NCI-H345 (cell line): ENCODE measurements at regions not wholly inside any gene's neighbourhood (a gene's known extent, or its start where the extent isn't known, plus 50 kb on each side); places are given as distances from the start of the nearest gene placed in this dataset.

ENCODE experiments used
- DNase-seq: peaks from one replicate; lab custom pipeline; 2025; lab: John Stamatoyannopoulos, UW

DNA sequence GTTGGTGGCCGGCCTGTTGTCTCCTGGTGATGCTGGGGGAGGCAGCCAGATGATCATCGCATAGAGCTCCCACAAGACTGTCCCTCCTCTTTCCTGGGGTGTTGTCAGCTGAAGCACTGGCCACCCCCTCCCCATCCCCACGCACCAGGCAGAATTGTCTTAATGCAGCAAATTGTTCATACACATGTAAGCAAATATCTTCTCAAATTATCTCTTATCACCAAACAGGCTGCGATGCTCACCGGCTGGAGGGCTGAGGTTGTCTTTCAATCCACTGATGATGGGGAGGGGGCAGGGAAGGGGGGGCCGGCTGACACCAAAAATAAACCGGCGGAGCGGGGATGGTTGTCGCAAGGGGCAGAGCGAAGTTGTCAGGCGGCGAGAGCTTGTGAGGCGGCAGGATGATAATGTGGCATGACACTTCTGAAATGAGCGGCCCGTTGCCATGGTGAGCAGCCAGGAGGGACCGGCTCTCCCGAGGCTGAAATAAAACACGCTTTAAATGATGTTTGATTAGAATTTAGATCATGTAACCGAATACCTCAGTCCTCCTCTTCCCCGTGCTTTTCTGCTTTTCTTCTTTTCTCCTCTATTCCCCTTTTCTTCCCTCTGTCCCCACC lies 59.8 kb downstream of the MRM1 start:
- peak; percentile 70 for DNase-seq

DNA sequence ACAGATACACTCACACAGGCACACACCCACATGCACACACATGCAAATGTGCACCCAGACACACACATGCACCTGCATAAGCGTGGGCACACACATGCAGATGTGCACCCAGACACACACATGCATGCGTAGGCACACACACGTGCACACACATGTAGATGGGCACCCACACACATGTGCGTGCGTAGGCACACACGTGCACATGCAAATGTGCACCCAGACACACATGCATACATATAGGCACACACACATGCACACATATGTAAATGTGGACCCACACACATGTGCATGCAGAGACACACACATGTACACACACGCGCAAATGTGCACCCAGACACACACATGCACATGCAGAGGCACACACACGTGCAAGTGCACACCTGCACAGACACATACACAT lies 60.3 kb downstream of the MRM1 start:
- DNase-seq, result no peak

DNA sequence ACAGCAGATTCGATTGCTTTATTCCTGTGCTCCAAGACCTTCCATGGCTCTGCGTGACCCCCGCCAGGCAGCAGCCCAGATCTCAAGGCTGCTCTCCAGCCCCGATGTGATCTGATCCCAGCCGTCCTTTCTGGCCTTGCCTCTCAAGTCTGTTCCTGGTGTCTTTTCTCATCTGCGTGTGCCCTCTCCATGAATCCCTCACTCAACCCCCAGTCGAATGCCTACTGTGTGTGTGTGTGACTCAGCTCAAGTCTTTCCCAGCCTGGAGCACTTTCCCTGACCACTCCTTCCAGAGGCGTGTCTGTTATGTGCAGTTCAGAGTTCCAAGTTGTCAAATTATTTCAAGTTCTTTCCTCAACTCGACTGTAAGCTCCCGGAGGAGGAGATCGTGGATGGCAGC lies 64.0 kb downstream of the MRM1 start:
- DNase-seq, result no peak

DNA sequence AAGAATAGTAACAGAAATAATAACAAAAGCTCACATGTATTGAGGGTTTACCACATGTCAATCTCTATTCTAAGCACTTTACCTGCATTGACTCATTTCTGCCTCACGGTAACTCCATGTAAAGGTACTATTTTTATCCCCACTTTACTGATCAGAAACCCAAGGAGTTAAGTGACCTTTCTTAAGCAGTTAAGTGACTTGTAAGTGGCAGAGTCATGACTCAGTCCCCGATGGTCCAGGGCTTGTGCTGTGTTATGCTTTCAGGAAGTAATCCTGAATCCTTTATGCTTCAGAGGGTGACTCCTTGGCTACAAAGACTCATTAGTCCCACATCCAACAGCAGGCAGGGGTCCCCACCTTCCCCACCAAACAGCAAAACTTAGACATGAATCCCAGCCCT lies 66.5 kb downstream of the MRM1 start:
- no peak for DNase-seq

DNA sequence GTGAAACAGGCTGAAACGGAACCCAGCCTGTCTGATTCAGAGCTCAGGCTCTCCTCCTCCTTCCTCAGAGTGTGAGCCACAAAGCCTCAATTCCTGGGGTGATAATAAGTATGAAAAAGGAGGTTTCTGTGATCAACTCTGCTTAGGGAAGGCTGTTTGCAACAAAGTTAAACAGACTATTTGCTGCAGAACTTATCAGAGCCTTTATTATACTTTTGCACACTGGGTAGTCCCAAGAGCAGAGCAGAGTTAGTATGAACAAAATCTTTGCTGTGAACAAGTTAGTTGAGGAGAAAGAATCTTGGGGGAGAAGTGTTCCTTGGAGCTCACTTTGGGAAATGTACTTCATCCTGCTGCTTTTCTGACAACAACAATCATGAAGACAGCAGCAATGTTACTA lies 67.4 kb downstream of the MRM1 start:
- DNase-seq, result no peak

DNA sequence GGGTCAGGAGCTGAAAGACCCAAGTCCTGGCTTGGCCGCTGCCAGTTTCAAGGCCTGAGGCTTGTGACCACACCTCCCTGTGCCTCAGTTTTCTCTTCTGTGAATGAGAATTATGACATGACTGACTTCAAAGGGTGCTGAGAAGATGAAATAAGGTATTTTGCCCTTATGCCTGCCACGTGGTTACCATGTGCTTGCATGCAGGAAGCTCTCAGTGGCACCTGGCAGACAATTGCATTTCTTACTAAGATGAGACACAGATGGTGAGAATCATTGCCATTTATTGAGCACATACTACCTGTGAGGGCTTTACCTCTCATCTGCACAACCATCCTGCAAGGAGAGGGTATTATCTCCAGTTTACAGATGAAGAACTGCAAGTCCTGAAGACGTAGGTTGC lies 69.8 kb downstream of the MRM1 start:
- DNase-seq, result no peak

DNA sequence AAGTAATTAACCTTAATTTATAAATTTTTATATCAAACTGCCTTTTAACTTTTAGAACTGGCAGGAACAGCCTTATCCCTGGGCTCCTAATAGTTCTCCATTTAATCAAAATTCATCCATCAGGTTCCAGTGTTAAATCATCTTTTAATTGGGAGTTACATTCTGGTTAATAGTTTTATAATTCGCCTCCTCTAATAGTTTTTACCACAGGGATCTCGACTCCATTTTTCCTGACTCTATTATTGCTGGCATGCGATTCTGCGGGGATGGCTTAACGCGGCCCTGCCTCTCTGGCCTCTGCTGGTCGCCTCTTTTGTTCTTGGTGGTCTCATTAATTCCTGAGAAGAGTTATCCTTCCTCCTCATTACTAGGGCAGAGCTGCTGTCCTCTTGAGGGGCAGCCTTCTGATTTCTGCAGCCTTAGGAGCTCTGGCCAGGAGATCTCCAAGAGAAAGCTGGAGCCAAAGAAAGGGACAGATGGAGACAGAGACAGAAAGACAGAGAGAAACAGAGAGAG lies 71.1 kb downstream of the MRM1 start:
- DNase-seq, result no peak

DNA sequence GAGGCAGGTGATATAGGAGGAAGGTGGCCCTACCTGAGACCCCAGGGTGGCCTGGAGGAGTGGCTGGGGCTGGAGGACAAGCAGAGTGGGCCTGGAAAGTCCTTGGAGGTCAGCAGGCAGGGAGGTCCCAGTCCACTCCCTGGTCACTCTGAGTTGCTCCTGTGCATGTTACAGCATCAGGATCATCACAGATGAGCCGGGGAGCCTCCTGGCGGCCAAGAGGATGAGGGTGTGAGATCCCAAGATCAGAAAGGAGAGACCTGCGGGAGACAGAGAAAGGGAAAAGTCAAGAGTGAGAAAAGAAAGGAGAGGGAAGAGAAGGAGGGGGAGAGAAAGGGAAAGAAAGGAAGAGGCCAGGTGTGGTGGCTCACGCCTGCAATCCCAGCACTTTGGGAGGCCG lies 71.7 kb downstream of the MRM1 start:
- no peak for DNase-seq

DNA sequence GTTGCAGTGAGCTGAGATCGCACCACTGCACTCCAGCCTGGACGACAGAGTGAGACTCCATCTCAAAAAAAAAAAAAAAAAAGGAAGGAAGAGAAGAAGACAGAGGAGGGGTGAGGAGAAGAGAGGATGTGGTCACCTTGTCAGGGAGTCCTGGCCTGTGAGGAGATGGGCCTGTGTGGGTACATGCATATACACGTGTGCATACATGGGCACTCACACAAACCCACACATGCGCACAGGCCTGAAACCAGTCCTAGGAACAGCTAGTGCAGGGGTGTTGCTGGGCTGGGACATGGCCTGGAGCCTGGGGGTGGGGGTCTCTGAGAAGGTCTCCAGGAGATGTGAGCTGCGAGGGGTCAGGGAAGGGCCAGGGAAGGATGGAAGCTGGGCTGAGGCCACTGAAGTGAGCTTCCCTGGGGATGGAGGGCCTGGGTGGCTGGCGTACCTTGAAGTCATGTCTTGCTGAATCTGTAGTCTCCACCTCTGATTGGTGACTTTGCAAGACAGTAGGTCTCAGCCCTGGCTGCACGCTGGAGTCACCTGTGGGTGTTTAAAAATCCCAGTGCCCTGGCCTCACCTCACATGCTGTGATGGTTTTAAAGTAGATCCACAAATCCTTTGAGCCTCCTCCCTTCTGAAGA lies 72.4 kb downstream of the MRM1 start:
- DNase-seq, result no peak

DNA sequence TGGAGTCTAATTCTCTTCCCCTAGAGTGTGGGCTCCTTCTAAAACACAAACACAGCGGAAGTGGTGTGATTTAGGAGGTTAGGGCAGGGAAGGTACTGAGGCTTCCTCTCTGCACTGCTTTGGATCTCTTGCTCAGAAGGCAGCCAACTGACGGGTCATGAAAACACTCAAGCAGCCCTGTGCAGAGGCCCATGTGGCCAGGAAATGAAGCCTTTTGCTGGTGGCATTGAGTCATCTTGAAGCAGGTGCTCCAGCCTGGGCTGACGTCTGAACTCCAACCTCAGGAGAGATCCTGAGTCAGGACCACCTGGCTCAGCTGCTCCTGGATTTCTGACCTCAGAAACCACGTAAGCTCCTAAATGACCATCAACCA lies 72.9 kb downstream of the MRM1 start:
- no peak for DNase-seq

DNA sequence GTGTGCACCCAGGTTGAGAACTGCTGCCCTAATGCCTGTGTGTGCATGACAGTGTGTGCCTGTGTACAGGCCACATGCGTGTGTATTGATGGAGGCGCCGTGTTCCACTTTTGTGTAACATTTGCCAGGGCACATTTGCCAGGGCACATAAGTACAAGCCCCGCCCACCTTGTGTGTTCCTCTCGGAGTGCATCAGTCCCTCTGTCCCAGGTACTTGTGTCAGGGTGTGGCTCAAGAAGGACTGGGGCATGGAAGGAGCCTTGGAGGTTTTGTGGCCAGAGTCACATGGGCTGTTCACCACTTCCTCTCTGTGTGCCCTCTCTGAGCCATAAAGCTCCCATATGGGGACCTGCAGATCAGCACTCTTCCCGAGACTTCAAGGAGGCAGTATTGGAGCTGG lies 73.9 kb downstream of the MRM1 start:
- DNase-seq, result no peak

DNA sequence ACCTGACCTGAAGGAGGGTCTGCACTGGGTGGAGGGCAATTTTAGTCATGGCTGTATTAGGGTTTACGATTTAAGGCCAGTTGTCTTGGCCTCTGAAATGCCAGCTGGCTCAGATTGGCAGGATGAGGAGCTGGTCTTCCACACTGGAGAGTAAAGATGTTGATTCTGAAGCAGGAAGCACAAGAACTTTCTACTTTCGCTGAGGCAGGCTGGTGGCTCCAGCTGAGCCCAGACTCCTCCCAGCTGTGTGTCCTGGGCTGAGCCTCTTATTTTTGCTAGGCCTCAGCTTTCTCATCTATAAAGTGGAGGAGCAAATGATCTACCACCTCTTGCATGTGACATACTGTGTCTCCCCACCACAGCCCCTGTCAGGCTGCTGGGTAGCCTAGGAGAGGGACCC lies 74.4 kb downstream of the MRM1 start:
- DNase-seq, result no peak

DNA sequence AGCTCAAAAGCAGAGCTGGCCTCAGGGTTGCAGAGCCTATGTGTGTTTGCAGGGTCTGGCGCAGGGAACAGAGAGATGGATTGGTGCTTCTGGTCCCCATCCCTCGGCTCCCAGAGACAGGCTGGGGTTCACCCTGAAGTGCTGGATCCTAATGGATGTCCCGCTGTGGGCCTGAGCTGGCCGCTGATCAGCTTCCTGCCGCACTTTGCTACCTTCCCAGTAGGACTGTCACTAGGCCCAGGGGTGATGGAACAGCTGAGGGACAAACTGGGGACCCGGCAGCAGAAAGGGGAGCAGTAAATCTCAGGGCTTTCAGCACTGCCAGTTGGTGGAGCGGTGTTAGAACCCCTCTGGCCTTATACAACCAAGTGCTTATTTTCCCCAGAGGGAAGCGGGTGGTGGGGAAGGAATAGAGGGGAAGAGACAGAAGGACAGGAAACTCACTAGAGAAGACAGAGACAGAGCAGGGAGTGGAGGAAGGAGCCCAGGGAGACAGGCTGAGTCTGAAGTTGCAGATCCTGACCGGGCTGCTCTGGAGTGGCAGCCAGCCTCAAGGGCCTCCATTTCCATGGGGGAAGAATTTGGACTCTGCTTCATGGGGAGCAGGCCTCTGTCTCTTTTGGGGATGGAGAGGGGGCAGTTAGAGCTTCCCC lies 78.6 kb downstream of the MRM1 start:
- DNase-seq, result no peak

DNA sequence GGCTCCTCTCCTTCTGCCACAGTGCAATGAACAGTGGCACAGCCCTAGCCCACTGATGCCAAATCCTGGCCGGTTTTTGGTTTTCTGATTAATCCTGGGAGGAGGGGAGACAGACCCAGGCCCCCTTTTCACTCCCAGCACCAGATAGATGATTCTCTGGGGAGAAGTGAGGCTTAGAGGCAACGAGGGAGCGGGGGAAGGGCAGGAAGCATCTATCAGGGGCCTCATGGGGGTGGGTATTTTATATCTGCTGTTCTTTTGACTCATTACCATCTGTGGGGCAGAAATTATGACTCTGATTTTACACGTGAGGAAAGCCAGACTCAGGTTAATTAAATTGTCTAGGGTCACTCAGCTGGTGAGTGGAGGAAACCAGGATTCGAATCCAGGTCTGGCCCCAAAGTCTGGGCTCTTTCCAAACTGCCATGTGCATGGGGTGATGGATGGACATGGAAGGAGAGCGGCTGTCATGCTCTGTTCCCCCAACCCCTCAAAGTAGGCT lies 79.4 kb downstream of the MRM1 start:
- DNase-seq, result no peak

DNA sequence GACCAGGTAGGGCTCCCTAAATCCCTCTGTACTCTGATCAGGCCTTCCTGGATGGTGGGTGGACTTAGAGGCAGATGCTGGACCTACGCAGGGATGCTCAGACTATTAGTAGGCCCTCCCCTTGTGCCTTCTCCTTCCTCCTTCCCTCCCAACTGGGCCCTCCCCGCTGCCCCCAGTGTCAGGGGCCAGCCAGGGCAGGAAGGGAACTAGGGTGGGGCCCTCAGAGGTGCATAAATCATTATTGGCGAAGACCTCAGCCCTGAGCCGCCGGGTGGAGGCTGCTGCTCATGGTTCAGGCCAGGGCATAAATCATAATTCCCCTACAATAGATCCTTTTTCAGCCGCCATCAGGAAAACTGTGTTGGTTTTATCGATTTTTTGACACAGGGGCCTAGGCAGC lies 81.4 kb downstream of the MRM1 start:
- DNase-seq, result no peak

DNA sequence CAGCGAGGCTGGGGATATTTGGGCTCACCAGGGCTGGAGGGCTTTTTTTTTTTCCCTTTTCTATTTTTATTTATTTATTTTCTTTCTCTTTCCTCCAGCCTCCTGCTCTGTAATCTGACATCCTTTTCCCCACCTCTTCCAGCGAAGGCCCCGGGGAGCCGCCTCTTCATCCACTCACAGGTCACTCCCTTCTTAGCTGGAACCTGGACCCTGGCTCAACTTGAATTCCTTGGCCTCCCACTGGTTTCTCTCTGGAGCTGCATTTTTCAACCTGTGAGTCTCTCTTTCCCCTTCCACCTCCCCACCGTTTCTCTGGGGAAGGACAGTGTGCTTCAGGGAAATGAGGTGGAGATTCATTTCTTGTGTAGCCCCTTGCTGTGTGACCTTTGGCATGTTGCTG lies 82.0 kb downstream of the MRM1 start:
- no peak for DNase-seq

DNA sequence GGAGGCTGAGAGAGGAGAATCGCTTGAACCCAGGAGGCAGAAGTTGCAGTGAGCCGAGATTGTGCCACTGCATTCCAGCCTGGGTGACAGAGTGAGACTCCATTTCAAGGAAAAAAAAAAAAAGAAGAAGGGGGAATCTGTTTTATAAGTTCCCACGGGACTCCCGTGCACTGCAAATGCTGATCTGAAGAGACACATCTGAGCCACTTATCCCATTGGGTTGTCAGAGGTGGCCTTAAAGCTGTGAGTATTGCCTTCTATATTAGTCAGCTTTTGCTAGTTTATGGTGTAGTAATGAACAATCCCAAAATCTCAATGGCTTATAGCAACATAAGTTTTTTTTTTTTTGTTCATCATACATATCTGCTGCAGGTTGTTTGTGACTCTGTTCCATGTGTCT lies 82.8 kb downstream of the MRM1 start:
- no peak for DNase-seq

DNA sequence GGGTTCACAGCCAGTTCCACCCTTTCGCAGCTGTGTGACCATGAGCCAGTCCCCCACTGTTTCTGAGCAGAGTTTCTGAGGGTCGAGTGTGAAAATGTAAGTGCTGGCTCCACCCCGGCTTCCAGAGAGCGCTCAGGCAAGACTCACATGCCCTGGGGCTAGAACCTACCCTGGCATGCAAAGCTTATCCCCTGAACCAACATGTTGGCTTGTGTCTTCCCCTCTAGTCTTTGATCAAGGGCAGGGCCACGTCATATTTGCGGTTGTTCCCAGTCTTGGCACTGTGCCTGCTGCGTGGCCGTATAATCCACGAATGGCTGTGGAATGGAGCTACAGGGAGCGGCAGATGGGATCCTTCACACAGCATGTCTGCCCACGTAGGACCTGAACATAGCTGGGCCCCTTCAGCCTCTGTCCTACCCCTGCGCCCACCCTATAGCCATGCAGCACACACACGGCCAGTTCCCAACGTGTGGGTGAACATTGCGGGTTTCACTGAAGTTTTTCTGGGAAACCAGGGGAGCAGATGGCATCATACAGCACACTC lies 84.8 kb downstream of the MRM1 start:
- DNase-seq, result peak; percentile 6

DNA sequence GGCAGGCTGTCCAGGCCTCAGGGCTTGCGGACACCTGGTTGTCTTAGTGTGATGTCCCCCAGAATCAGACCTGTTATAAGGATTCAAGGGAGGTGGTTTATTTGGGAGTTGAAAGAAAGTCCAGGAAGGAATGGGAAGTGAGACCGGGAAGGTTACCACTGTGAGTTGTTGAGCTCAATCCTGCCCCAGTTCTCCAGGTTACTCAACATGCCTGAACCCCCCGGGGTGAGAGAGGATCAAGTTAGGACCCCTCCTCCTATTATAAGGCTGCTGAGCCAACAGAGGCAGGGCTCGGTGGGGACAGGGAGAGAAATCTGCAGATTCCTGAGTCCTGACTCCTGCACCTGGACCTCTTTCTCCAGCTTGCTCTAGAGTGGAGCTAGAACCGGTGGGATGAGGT lies 86.4 kb downstream of the MRM1 start:
- DNase-seq, result no peak

DNA sequence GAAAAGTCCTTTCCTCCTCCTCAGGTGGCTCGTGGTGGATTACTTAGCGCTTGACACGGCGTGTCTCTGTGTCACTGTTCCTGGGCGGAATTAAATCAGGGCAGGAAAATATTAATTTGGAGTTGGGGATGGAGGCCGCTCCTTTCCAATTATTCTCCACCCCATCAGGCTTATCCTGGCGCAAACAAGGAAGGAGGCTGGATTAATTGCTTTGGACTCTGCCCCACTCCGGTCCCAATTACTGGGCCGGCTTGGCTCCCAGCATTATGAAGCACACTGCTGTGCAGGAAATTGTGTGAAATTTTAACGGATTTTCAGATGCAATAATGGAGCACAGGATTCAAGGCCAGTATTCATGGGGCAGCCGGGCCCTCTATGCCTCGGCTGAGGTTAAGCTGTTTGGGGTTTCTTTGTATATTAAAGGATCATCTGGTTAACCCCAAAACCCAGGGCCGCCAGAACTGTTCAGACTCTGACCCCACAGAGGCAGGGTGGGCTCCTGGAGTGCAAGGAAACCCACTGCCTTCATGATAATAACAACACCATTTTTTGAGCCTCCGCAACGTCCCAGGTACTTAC lies 87.8 kb downstream of the MRM1 start:
- no peak for DNase-seq

DNA sequence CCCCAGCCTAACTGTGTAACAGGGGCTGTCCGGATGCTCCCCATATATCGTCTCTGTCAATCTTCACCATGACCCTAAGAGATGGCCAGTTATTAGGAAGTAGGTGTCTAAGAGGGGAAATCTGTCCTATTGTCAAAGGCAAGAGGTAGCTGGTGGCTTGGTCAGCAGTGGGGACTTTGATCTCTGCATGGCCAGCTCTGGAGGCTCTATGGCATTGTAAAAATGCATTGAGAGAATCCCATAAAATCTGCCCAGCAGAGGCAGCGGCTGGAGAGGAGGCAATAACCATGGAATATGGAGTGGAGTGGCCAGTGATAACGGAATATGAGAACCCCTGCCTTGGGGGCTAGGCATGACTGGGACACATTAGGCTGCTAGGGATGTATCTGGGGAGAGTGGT lies 88.8 kb downstream of the MRM1 start:
- no peak for DNase-seq

DNA sequence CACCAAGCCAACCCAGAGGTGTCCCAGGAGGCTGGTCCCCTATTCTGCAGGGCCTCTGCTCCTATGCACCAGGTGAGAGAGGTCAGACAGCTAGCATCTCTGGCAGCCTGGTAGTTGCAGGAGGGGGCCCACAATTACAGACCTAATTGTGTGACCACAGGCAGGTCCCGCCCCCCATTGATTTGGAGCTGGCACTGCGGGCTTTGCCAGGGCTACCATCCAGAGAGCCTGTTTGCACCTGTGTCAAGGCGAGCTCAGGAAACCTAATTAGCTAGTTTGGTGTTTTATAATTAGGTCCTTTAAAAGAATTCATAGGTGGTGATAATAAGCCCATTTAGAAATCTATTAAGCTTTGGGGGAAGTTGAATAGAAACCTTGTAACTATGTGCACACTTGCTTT lies 90.2 kb downstream of the MRM1 start:
- DNase-seq, result no peak

DNA sequence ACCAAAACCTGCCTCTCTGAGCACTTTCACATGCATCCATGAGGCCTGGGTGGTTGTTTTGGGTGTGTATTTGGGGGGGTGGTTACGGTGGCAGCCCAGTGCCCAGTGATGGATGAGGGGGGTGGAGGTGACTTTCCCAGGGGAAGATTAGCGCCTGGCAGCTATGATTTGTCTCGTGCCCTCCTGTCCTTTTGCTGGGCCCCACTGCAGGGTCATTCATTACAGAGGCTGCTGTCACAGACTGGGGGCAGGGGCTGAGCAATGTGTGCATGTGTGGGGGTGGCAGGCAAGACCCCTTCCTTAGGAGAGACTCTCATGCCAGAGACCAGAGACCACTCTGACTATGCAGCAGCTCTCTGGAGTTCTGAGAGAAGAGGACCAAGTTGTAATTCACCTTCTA lies 93.7 kb downstream of the MRM1 start:
- no peak for DNase-seq
